ENCODE measurements at regions not wholly inside any gene's neighbourhood (a gene's known extent, or its start where the extent isn't known, plus 50 kb on each side); places are given as distances from the start of the nearest gene placed in this dataset.
"Not testable (repeated sequence)": the region's sequence is repeated elsewhere in the genome, so short reads cannot be mapped to it uniquely, and the experiment has no call there.

- H2AFZ ChIP-seq (ENCODE audit: control insufficient read depth, low read depth, low read length); DNase-seq (ENCODE audit: low read depth, low spot score); intact Hi-C loops (cut with micrococcal nuclease; ENCODE audit: unreplicated experiment); BruUV-seq (replicated peaks); FAIRE-seq; in situ Hi-C loops (cut with MboI); ATAC-seq; H3K27me3 ChIP-seq (replicated peaks in 1 of 2; ENCODE audit: control insufficient read depth in 2 of 2, insufficient read depth in 2 of 2, low read length in 1 of 2); H3K79me2 ChIP-seq (ENCODE audit: control insufficient read depth, insufficient read depth, low read length); RAD21 ChIA-PET (ENCODE audit: unreplicated experiment); H3K4me3 ChIP-seq; H3K9ac ChIP-seq (ENCODE audit: control insufficient read depth, insufficient read depth, low read length); H3K9me3 ChIP-seq (replicated peaks; ENCODE audit: control insufficient read depth, insufficient read depth, low read length); H3K4me1 ChIP-seq (ENCODE audit: control insufficient read depth, insufficient read depth, low read length); H3K27ac ChIP-seq (ENCODE audit: control insufficient read depth, insufficient read depth); H3K36me3 ChIP-seq (ENCODE audit: control insufficient read depth in 2 of 2, insufficient read depth in 2 of 2, low read length in 1 of 2); H4K20me1 ChIP-seq (ENCODE audit: control insufficient read depth, insufficient read depth); H3K4me2 ChIP-seq (ENCODE audit: control insufficient read depth, insufficient read depth); SMC1A ChIA-PET (ENCODE audit: uncharacterized antibody, unreplicated experiment); CTCF ChIA-PET; POLR2A ChIA-PET: not testable (repeated sequence)
- WGBS (ENCODE audit: insufficient coverage, insufficient replicate concordance, low lambda C conversion rate, missing lambda C conversion rate) = 24% methylated on average over 6 of the region's 6 CpGs
These were observed 170.6 kb downstream of the PPP4R3C start for GRCh38 chrX:27292552-27292951.

- TF ChIP-seq WRNIP1 (IDR thresholded peaks at IDR 0.05; ENCODE audit: borderline replicate concordance, low read depth, low read length) = no peak
- no peak for TF ChIP-seq JUND (IDR thresholded peaks at IDR 0.05; ENCODE audit: low read depth, low read length)
- no peak for TF ChIP-seq RUNX3 (IDR thresholded peaks at IDR 0.05; ENCODE audit: low read length)
- TF ChIP-seq HDAC6 (IDR thresholded peaks at IDR 0.05; ENCODE audit: unreplicated experiment) = no peak
- no peak for TF ChIP-seq PML (IDR thresholded peaks at IDR 0.05; ENCODE audit: low read length)
- no peak for TF ChIP-seq HCFC1 (IDR thresholded peaks at IDR 0.05; ENCODE audit: low read length)
- no peak for TF ChIP-seq USF2 (IDR thresholded peaks at IDR 0.05; ENCODE audit: borderline replicate concordance, low read depth, low read length)
- TF ChIP-seq STAT1 (conservative IDR thresholded peaks at IDR 0.05) = no peak
- TF ChIP-seq BCL11A (IDR thresholded peaks at IDR 0.05; ENCODE audit: low read depth, low read length) = no peak
- no peak for TF ChIP-seq FOXK2 (IDR thresholded peaks at IDR 0.05)
- no peak for TF ChIP-seq ATF7 (IDR thresholded peaks at IDR 0.05; ENCODE audit: low read depth)
- TF ChIP-seq FOS (IDR thresholded peaks at IDR 0.05; ENCODE audit: borderline replicate concordance, extremely low read depth, insufficient read length) = no peak
- no peak for TF ChIP-seq BRCA1 (IDR thresholded peaks at IDR 0.05; ENCODE audit: low read depth, low read length)
- no peak for TF ChIP-seq MTA2 (IDR thresholded peaks at IDR 0.05; ENCODE audit: low read depth)
- TF ChIP-seq POLR2A (IDR thresholded peaks at IDR 0.05; ENCODE audit: low read depth, low read length) = no peak
- TF ChIP-seq ATF2 (IDR thresholded peaks at IDR 0.05; ENCODE audit: low read length) = no peak
- no peak for TF ChIP-seq EED (IDR thresholded peaks at IDR 0.05; ENCODE audit: low read depth)
- no peak for TF ChIP-seq STAT3 (IDR thresholded peaks at IDR 0.05; ENCODE audit: low read depth, low read length)
- no peak for TF ChIP-seq POLR2AphosphoS5 (IDR thresholded peaks at IDR 0.05; ENCODE audit: low read length)
- no peak for TF ChIP-seq POU2F2 (IDR thresholded peaks at IDR 0.05; ENCODE audit: borderline replicate concordance, low read depth, low read length)
- Histone ChIP-seq H4K20me1 (ENCODE audit: control insufficient read depth, insufficient read depth) (no peaks in the 10 kb centered on the region), H2AFZ (ENCODE audit: control insufficient read depth, low read depth, low read length) (no peak overlapping the region), H3K9ac (ENCODE audit: control insufficient read depth, insufficient read depth, low read length) (no peak overlapping the region), H3K9me3 (replicated peaks; ENCODE audit: control insufficient read depth, insufficient read depth, low read length) (no peaks in the 10 kb centered on the region), H3K4me3 (no peak overlapping the region), H3K79me2 (ENCODE audit: control insufficient read depth, insufficient read depth, low read length) (no peaks in the 10 kb centered on the region), H3K36me3 (ENCODE audit: control insufficient read depth in 2 of 2, insufficient read depth in 2 of 2, low read length in 1 of 2) (no peaks in the 10 kb centered on the region), H3K4me2 (ENCODE audit: control insufficient read depth, insufficient read depth) (no peak overlapping the region), H3K27me3 (replicated peaks in 1 of 2; ENCODE audit: control insufficient read depth in 2 of 2, insufficient read depth in 2 of 2, low read length in 1 of 2) (no peaks in the 10 kb centered on the region), H3K4me1 (ENCODE audit: control insufficient read depth, insufficient read depth, low read length) (no peaks in the 10 kb centered on the region), H3K27ac (ENCODE audit: control insufficient read depth, insufficient read depth) (no peak overlapping the region)
- ChIA-PET CTCF (no interaction called here), RAD21 (ENCODE audit: unreplicated experiment) (no interaction called here), SMC1A (ENCODE audit: uncharacterized antibody, unreplicated experiment) (no interaction called here), POLR2A (no interaction called here)
- intact Hi-C loops (cut with micrococcal nuclease; ENCODE audit: unreplicated experiment) = no loop called here
- no peak for DNase-seq (ENCODE audit: low read depth, low spot score)
- in situ Hi-C loops (cut with MboI) = no loop called here
- ATAC-seq = no peak
- WGBS (ENCODE audit: insufficient coverage, insufficient replicate concordance, low lambda C conversion rate, missing lambda C conversion rate) = 29% methylated on average over 5 of the region's 5 CpGs
- no TSS peak for BruUV-seq (replicated peaks)
- FAIRE-seq = no peak
These were observed 186.4 kb downstream of the PPP4R3C start for GRCh38 chrX:27276751-27277150.

Measured in GM12878 (cell line).